Fibroblast of gingiva (primary cell): ENCODE measurements at regions not wholly inside any gene's neighbourhood (a gene's known extent, or its start where the extent isn't known, plus 50 kb on each side); places are given as distances from the start of the nearest gene placed in this dataset.
A peak's percentile ranks its signal among the peaks of the same experiment; 100 is the strongest.
"Not testable (repeated sequence)": the region's sequence is repeated elsewhere in the genome, so short reads cannot be mapped to it uniquely, and the experiment has no call there.

ENCODE experiments used
- DNase-seq: peaks from one replicate; pipeline ENCODE4 v3.0.0-alpha.2; 2011; ENCODE audit warnings: low read depth

GRCh38 chr6:88456221-88456859 lies 290.2 kb upstream of the CNR1 start:
- no peak for DNase-seq

- DNase-seq = no peak
Observed at GRCh38 chr6:88455317-88455716, 289.2 kb upstream of the CNR1 start.

GRCh38 chr6:88454658-88455057 lies 288.5 kb upstream of the CNR1 start:
- DNase-seq = peak; percentile 22

GRCh38 chr6:88449770-88450169 lies 283.6 kb upstream of the CNR1 start:
- peak; percentile 80 for DNase-seq

GRCh38 chr6:88445188-88445965 lies 279.2 kb upstream of the CNR1 start:
- DNase-seq = no peak

GRCh38 chr6:88443554-88443953 lies 277.4 kb upstream of the CNR1 start:
- DNase-seq = no peak

GRCh38 chr6:88442737-88443136 lies 276.6 kb upstream of the CNR1 start:
- DNase-seq = no peak

GRCh38 chr6:88441346-88441745 lies 275.2 kb upstream of the CNR1 start:
- no peak for DNase-seq

GRCh38 chr6:88428068-88428467 lies 261.9 kb upstream of the CNR1 start:
- DNase-seq = no peak

GRCh38 chr6:88426005-88426404 lies 259.9 kb upstream of the CNR1 start:
- no peak for DNase-seq

- peak; percentile 3 for DNase-seq
Observed at GRCh38 chr6:88422831-88423230, 256.7 kb upstream of the CNR1 start.

- DNase-seq = not testable (repeated sequence)
Observed at GRCh38 chr6:88420967-88421488, 254.9 kb upstream of the CNR1 start.

GRCh38 chr6:88418921-88419810 lies 253.0 kb upstream of the CNR1 start:
- DNase-seq = not testable (repeated sequence)

- not testable (repeated sequence) for DNase-seq
Observed at GRCh38 chr6:88417361-88417760, 251.2 kb upstream of the CNR1 start.

GRCh38 chr6:88413459-88413858 lies 247.3 kb upstream of the CNR1 start:
- no peak for DNase-seq

- not testable (repeated sequence) for DNase-seq
Observed at GRCh38 chr6:88408355-88408754, 242.2 kb upstream of the CNR1 start.

- DNase-seq = not testable (repeated sequence)
Observed at GRCh38 chr6:88406674-88407073, 240.5 kb upstream of the CNR1 start.

GRCh38 chr6:88403486-88403885 lies 237.3 kb upstream of the CNR1 start:
- DNase-seq = no peak

- no peak for DNase-seq
Observed at GRCh38 chr6:88402909-88403308, 236.8 kb upstream of the CNR1 start.

- not testable (repeated sequence) for DNase-seq
Observed at GRCh38 chr6:88390998-88391397, 224.9 kb upstream of the CNR1 start.

- DNase-seq = no peak
Observed at GRCh38 chr6:88388589-88388988, 222.4 kb upstream of the CNR1 start.

- DNase-seq = no peak
Observed at GRCh38 chr6:88386167-88386566, 220.0 kb upstream of the CNR1 start.
